H9 (cell line): ENCODE measurements at regions not wholly inside any gene's neighbourhood (a gene's known extent, or its start where the extent isn't known, plus 50 kb on each side); places are given as distances from the start of the nearest gene placed in this dataset.
"Not testable (repeated sequence)": the region's sequence is repeated elsewhere in the genome, so short reads cannot be mapped to it uniquely, and the experiment has no call there.

Source experiments
- DNase-seq: peaks from one replicate; pipeline ENCODE4 v3.0.0-alpha.2; 2017
- H2AFZ ChIP-seq: one replicate; pipeline ENCODE4 v1.6.1; 2013; ENCODE audit warnings: mild to moderate bottlenecking, low read length, control low read depth, moderate library complexity
- H2AK5ac ChIP-seq: 2 replicates; pipeline ENCODE4 v1.6.1; 2013; ENCODE audit warnings: low read length, control low read depth, mixed read lengths; ENCODE audit not compliant: insufficient read length
- H2BK120ac ChIP-seq: one replicate; pipeline ENCODE4 v1.6.1; 2013; ENCODE audit warnings: low read depth, mild to moderate bottlenecking, low read length, control low read depth, inconsistent platforms; ENCODE audit not compliant: poor library complexity, severe bottlenecking
- H2BK12ac ChIP-seq: 2 replicates; pipeline ENCODE4 v1.6.1; 2013; ENCODE audit warnings: low read length, control low read depth, mixed read lengths, low read depth; ENCODE audit not compliant: insufficient read length
- H2BK15ac ChIP-seq: 2 replicates; pipeline ENCODE4 v1.6.1; 2013; ENCODE audit warnings: low read depth, low read length, control low read depth
- H2BK20ac ChIP-seq: one replicate; pipeline ENCODE4 v1.6.1; 2013; ENCODE audit warnings: low read depth, mild to moderate bottlenecking, low read length, control low read depth, inconsistent platforms; ENCODE audit not compliant: poor library complexity, severe bottlenecking
- H2BK5ac ChIP-seq: 2 replicates; pipeline ENCODE4 v1.6.1; 2013; ENCODE audit warnings: low read length, control low read depth, mixed read lengths; ENCODE audit not compliant: insufficient read length
- H3K14ac ChIP-seq: 2 replicates; pipeline ENCODE4 v1.6.1; 2013; ENCODE audit warnings: low read length, control low read depth; ENCODE audit not compliant: insufficient read depth
- H3K18ac ChIP-seq: 2 replicates; pipeline ENCODE4 v1.6.1; 2013; ENCODE audit warnings: low read depth, mild to moderate bottlenecking, mixed read lengths, low read length, control low read depth; ENCODE audit not compliant: insufficient read length
- H3K23ac ChIP-seq: 2 replicates; pipeline ENCODE4 v1.6.1; 2013; ENCODE audit warnings: low read length, control low read depth, mixed read lengths, low read depth; ENCODE audit not compliant: insufficient read length
- H3K23me2 ChIP-seq: 2 replicates; pipeline ENCODE4 v1.6.1; 2013; ENCODE audit warnings: low read depth, mild to moderate bottlenecking, mixed read lengths, low read length, control low read depth; ENCODE audit not compliant: insufficient read length, poor library complexity, severe bottlenecking
- H3K27ac ChIP-seq: 2 replicates; pipeline ENCODE4 v1.5.1; 2013; ENCODE audit warnings: low read length, control low read depth, mixed read lengths, low read depth; ENCODE audit not compliant: insufficient read length
- H3K27me3 ChIP-seq: 2 replicates; pipeline ENCODE4 v1.6.1; 2013; ENCODE audit warnings: low read length, control low read depth, inconsistent platforms; ENCODE audit not compliant: insufficient read depth
- H3K4ac ChIP-seq: 2 replicates; pipeline ENCODE4 v1.6.1; 2013; ENCODE audit warnings: low read depth, mild to moderate bottlenecking, control low read depth, inconsistent platforms, low read length, moderate library complexity
- H3K4me1 ChIP-seq: 2 replicates; pipeline ENCODE4 v1.6.1; 2013; ENCODE audit warnings: low read length, control low read depth, inconsistent platforms; ENCODE audit not compliant: insufficient read depth
- H3K4me2 ChIP-seq: 2 replicates; pipeline ENCODE4 v1.6.1; 2013; ENCODE audit warnings: low read length, control low read depth, mixed read lengths; ENCODE audit not compliant: insufficient read length, insufficient read depth
- H3K56ac ChIP-seq: 2 replicates; pipeline ENCODE4 v1.6.1; 2013; ENCODE audit warnings: low read depth, mild to moderate bottlenecking, mixed read lengths, low read length, control low read depth; ENCODE audit not compliant: insufficient read length
- H3K79me1 ChIP-seq: 2 replicates; pipeline ENCODE4 v1.6.1; 2013; ENCODE audit warnings: low read depth, mild to moderate bottlenecking, moderate library complexity, low read length, control low read depth, inconsistent platforms; ENCODE audit not compliant: insufficient read depth, poor library complexity, severe bottlenecking
- H3K79me2 ChIP-seq: 2 replicates; pipeline ENCODE4 v1.6.1; 2013; ENCODE audit warnings: low read length, control low read depth, inconsistent platforms; ENCODE audit not compliant: insufficient read depth
- H3K9ac ChIP-seq: 2 replicates; pipeline ENCODE4 v1.6.1; 2013; ENCODE audit warnings: low read length, control low read depth, mixed read lengths; ENCODE audit not compliant: insufficient read length; ENCODE audit errors: extremely low read depth
- H3K9me3 ChIP-seq: one replicate; pipeline ENCODE4 v1.6.1; 2013; ENCODE audit warnings: low read depth, low read length, inconsistent platforms; ENCODE audit not compliant: control insufficient read depth
- H3T11ph ChIP-seq: one replicate; pipeline ENCODE4 v1.6.1; 2013; ENCODE audit warnings: mild to moderate bottlenecking, low read length, control low read depth, inconsistent platforms
- H4K20me1 ChIP-seq: one replicate; pipeline ENCODE4 v1.6.1; 2013; ENCODE audit not compliant: control insufficient read depth, insufficient read length, insufficient read depth
- H4K5ac ChIP-seq: 2 replicates; pipeline ENCODE4 v1.6.1; 2013; ENCODE audit warnings: low read depth, mild to moderate bottlenecking, mixed read lengths, low read length, control low read depth; ENCODE audit not compliant: insufficient read length
- H4K8ac ChIP-seq: replicated peaks from 2 replicates; pipeline ENCODE4 v1.6.1; 2013; ENCODE audit warnings: low read length, control low read depth, mixed read lengths, low read depth; ENCODE audit not compliant: insufficient read length
- H4K91ac ChIP-seq: 2 replicates; pipeline ENCODE4 v1.6.1; 2013; ENCODE audit warnings: low read depth, mild to moderate bottlenecking, moderate library complexity, mixed read lengths, low read length, control low read depth; ENCODE audit not compliant: insufficient read length
- H3K27ac Mint-ChIP-seq, 3 experiments: 2 replicates in 2 of 3; 3 replicates in 1 of 3; pipeline ENCODE4 v1.8.0; 2020 to 2021; ENCODE audit warnings: mixed read lengths in 3 of 3, mild to moderate bottlenecking in 1 of 3, moderate library complexity in 1 of 3
- H3K27me3 Mint-ChIP-seq: 2 replicates; pipeline ENCODE4 v1.8.0; 2021; ENCODE audit warnings: low read depth, mild to moderate bottlenecking, moderate library complexity, mixed read lengths
- H3K36me3 Mint-ChIP-seq, 3 experiments: 2 replicates in 2 of 3; 3 replicates in 1 of 3; pipeline ENCODE4 v1.8.0; 2020 to 2021; ENCODE audit warnings: low read depth in 3 of 3, mixed read lengths in 3 of 3; ENCODE audit not compliant: insufficient read depth in 1 of 3
- H3K4me1 Mint-ChIP-seq, 2 experiments: 2 replicates each; pipeline ENCODE4 v1.8.0; 2020; ENCODE audit warnings: mixed read lengths in 2 of 2
- H3K4me3 Mint-ChIP-seq, 2 experiments: 2 replicates in 1 of 2; 3 replicates in 1 of 2; pipeline ENCODE4 v1.8.0; 2020 to 2021; ENCODE audit warnings: mild to moderate bottlenecking in 2 of 2, mixed read lengths in 2 of 2, moderate library complexity in 1 of 2
- H3K9me3 Mint-ChIP-seq, 2 experiments: 2 replicates in 1 of 2; 3 replicates in 1 of 2; pipeline ENCODE4 v1.8.0; 2020; ENCODE audit warnings: mild to moderate bottlenecking in 2 of 2, mixed read lengths in 2 of 2, moderate library complexity in 1 of 2
- WGBS: extraction: QIAGEN DNeasy Blood & Tissue Kit; methylation state at CpG from one replicate; pipeline ENCODE4 v1.1.7; 2013; ENCODE audit warnings: missing lambda C conversion rate, low lambda C conversion rate, mixed read lengths; ENCODE audit not compliant: insufficient read length; ENCODE audit errors: extremely low coverage; 5-methylcytosine and 5-hydroxymethylcytosine counted together

DNA sequence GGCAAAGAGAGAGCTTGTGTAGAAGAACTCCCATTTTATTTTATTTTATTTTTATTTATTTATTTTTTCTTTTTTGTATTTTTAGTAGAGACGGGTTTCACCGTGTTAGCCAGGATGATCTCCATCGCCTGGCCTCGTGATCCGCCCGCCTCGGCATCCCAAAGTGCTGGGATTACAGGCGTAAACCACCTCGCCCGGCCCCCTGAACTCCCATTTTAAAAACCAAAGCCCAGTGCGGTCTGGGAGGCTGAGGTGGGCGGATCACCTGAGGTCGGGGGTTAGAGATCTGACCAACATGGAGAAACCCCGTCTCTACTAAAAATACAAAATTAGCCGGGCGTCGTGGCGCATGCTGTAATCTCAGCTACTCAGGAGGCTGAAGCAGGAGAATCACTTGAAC, 267.8 kb upstream of the ZNF804A start:
- not testable (repeated sequence) for H3K4ac ChIP-seq, H3K9ac ChIP-seq, H3K18ac ChIP-seq, H2BK20ac ChIP-seq, H4K8ac ChIP-seq, H4K20me1 ChIP-seq, H3K9me3 Mint-ChIP-seq, H3K4me3 Mint-ChIP-seq, H3K4me2 ChIP-seq, DNase-seq, H3K9me3 ChIP-seq, H2AK5ac ChIP-seq, H2BK12ac ChIP-seq, H3K56ac ChIP-seq, H3T11ph ChIP-seq, H3K23me2 ChIP-seq, H3K36me3 Mint-ChIP-seq, H2BK5ac ChIP-seq, H3K4me1 Mint-ChIP-seq, H4K5ac ChIP-seq, H2AFZ ChIP-seq, H3K79me1 ChIP-seq, H4K91ac ChIP-seq, H2BK15ac ChIP-seq, H3K27me3 ChIP-seq, H3K27ac Mint-ChIP-seq, H3K4me1 ChIP-seq, H3K79me2 ChIP-seq, H2BK120ac ChIP-seq, H3K27ac ChIP-seq, H3K14ac ChIP-seq, H3K23ac ChIP-seq
- H3K27me3 Mint-ChIP-seq: peaks cover 31% of the 10 kb centered on the region
- no CpG with 5 or more reads among the region's 18 CpGs for WGBS
